Amniotic epithelial cell (primary cell): ENCODE measurements at regions not wholly inside any gene's neighbourhood (a gene's known extent, or its start where the extent isn't known, plus 50 kb on each side); places are given as distances from the start of the nearest gene placed in this dataset.

Experiments
- DNase-seq: peaks from one replicate; pipeline ENCODE4 v3.0.0-alpha.2; 2010; ENCODE audit warnings: low read depth

GRCh38 chr10:3310016-3310784 is 137.6 kb upstream of the PITRM1 start:
- DNase-seq = no peak

- no peak for DNase-seq
These were observed 133.5 kb upstream of the PITRM1 start for GRCh38 chr10:3306050-3306449.

DNA sequence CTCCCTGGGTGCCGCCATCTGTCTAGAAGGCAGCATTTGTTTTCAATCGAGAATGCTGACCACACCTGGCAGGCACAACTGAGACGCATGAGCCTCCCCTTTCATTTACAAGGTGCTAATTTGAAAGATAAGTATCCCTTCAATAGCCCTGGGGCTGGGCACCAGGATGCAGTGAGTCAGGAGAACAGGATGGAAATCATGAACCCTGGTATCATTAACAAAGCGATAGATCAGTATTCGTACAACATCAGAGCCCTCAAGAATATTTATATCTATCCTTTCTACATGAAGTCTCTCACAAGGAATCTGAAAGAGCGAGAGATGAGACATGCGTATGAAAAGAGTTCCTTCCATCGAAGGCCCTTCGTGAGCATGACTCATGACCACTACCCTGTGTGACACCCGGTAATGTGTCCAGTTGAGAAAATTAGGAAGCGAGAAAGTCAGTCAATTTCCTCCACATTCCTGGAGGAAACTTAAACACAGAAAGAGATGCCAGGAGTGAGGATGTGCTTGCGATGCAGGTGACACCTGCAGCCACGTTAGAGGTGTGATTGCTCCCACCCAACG is 123.1 kb upstream of the PITRM1 start:
- DNase-seq = no peak

DNA sequence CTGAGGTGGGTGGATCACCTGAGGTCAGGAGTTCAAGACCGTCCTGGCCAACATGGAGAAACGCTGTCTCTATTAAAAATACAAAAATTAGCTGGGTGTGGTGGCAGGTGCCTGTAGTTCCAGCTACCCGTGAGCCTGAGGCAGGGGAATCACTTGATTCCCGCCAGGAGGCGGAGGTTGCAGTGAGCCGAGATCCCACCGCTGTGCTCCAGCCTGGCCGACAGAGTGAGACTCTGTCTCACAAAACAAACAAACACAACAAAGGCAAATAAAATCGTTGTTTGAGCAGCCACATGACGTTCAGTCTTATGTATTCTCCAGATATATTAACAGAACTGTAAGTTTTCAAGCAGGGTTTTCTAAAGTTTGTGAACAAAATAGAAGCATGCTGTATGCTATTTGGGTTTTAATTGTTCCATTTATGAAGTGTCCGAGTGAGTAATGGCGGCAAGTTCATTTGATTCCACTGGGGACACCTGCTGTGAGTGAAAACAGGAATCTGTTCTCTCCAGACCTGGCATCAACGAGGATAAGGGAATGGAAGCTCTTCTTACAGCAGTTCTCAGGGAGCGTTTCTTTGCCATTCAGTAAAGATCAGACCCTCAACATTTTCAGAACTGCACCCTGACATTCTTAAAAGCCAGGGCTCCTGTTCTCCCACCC is 122.5 kb upstream of the PITRM1 start:
- DNase-seq = no peak

DNA sequence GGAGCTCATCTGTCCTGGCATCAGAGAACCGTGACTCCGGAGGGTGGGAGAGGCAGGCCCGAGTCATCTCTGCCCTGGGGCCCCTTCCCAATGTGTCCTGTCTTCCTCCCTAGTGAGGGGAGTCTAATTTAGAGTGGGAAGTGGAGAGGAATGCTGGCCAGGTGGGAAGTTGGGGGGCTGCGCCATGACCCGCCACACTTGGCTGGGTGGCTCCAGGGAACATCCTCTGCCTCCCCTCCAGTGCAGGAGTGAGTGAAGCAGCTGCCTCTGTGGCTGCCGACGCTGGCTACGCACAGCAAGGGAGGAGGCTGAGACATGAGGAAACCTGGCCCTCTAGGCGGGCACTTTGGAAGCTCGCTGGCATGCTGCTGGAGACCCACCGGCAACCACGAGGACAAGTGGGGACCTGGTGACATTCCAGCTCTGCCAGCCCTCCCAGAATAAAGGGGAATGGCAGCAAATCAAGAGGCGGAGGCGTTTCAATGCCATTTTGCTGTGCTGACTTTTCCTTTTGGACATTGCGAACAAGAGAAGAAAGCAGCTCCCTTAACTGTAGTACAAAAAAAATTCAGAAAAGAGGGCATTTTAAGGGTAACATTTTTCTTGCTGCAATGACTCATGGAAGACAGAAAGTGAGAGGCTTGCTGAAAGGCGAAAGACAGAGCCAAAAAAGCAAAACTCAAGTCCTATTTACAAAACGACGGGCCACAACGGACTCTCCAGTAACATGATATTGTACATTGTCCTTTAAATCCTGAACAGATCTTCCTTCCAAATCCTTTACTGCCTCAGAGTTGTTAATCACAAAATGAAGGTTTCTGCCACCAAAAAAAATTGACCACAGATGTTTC is 121.2 kb upstream of the PITRM1 start:
- DNase-seq = peak; percentile 8

DNA sequence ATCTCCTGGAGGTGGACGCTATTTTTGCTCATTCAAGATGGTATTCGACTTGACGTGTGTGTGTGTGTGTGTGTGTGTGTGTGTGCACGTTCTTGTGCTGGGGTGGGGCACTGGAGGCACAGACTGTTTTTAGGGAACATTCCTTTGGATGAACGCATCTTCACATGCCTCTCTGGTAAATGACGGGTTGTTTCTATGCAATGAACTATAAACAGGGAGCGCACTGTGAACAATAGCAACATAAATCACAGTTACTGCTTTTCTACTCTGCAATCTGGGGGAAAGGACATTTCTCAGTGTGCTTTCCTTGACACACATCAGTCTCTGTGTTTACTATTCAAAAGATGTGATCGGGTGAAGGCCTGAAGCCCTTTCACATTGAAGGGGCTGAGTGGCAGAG is 120.1 kb upstream of the PITRM1 start:
- peak; percentile 75 for DNase-seq

DNA sequence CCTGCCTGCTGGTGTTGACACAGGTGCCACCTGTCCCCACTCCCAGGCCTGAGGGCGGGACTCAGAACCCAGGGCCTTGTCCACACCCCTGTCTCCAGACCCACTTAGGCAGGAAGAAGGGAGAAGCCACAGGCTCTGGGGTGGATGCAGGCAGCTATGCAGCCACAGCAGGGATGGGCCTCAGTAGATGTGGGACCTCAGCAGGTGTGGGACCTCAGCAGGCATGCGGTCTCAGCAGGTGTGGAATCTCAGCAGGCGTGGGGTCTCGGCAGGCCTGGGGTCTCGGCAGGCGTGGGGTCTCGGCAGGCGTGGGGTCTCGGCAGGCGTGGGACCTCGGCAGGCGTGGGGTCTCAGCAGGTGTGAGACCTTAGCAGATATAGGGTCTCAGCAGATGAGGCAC is 118.0 kb upstream of the PITRM1 start:
- no peak for DNase-seq

DNA sequence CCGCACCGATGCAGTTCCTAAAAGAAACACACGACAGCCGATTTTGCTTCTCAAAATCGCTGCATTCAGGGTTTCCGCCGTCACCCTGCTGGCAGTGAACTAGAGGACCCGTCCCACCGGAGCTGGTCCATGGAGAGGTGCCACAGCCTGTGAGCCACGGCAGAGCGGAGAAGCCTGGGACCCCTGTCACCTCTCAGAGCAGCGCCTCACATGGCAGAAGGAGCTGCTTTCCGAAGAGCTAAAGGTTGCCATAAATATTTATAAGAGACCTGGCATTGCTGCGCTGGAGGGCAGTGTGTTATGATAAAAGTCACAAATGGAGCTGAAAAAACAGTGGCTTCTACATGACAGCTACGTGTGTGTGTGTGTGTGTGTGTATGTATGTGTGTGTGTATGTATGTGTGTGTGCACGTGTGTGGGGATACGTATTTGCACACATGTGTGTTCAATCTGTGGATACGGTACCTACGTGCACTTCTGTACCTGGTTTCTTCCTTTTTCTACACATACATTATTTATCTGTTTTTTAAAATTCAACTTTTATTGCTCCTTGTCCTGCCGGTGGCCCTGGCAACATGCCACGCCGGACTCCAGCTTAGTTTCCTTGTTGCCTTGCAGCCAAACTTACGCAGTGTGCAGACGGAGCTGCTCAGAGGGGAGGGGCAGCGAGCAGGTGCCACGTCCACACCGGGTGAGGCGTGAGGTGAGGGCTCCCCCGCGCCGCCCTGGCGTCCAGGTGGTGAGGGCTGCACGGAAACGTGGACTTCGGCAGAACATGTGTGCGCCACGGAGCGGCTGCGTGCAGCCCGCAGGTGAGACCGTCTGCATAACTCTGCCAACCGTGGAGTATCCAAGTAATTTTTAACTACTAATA is 115.2 kb upstream of the PITRM1 start:
- DNase-seq = no peak

- no peak for DNase-seq
These were observed 110.1 kb upstream of the PITRM1 start for GRCh38 chr10:3282674-3283017.

DNA sequence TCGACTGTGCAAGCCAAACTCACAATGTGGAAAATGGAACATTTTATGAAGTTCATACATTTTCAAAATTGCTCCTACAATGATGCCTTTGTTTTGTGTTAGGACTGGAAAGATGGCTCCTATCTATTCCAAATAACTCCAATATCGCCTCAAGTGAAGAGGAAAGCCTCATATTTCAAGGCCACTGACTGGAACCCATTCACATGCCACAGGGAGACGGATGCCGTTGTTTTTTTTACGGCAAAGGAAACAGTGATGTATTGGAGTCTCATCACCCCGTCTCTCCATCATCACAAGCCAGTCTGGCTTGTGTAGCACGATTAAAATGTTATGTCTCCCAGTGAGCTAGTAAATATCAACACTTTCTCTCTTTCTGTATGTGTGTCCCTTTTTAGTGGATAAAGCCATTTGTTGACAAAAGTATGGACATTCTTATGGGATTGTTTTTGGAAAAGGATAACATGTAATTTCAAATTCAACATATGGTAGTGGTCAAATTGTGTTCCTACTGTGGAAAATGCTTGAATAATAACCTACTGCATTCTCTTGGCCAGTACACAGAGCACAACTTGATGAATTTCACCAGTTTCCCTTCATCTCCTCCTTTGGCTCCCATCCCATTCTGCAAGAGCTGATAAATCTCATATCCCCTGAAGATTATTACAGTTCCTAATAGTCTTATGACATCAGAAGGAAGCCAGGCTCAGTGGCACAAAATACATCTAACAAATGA is 109.5 kb upstream of the PITRM1 start:
- DNase-seq = peak; percentile 46

- DNase-seq = no peak
These were observed 106.2 kb upstream of the PITRM1 start for GRCh38 chr10:3278771-3279170.

GRCh38 chr10:3277566-3277965 is 105.0 kb upstream of the PITRM1 start:
- no peak for DNase-seq

- no peak for DNase-seq
These were observed 101.8 kb upstream of the PITRM1 start for GRCh38 chr10:3274414-3274813.

DNA sequence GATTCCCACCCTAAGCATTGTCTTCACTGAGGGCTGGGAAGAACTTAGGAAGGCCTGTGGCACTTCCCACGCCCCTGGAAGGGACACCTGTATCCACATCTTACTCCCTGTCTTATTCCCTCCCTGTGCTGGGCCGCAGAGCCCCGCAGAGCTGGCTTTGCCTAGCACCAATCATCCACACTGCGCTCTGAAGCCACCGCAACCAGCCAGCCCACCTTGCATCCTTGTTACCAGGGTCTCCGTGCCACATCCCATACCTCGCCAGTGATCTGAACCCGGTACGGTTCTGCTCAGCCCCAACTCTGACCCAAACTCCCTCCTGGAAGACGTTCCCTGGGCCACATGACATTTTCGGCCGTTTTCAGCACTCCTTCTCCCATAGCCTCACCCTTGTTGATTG is 101.4 kb upstream of the PITRM1 start:
- no peak for DNase-seq

GRCh38 chr10:3272300-3272699 is 99.7 kb upstream of the PITRM1 start:
- DNase-seq = no peak

- no peak for DNase-seq
These were observed 99.0 kb upstream of the PITRM1 start for GRCh38 chr10:3271354-3272115.

GRCh38 chr10:3270577-3271316 is 98.2 kb upstream of the PITRM1 start:
- DNase-seq = no peak

DNA sequence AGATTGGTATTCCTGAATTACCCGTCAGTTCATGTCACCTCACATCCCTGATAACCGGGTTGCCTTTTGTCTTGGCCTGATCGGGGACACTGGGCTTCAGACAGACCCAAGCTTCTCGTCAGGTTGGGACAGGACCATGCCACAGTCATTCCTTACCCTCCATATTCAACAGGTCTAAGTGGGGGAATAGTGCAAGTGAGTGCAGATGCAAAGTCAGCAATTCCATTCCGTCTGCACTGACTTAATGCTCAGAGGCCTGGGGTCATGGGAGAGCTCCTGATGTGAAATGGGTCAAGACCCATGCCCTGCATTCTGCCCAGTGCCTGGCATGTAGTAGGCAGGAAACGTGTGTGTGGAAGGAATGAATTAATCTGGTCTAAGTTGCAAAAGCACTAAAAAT is 95.4 kb upstream of the PITRM1 start:
- DNase-seq = no peak

- DNase-seq = no peak
These were observed 92.5 kb upstream of the PITRM1 start for GRCh38 chr10:3265088-3265487.
